Ascending aorta (tissue), 2 donors: ENCODE measurements at regions not wholly inside any gene's neighbourhood (a gene's known extent, or its start where the extent isn't known, plus 50 kb on each side); places are given as distances from the start of the nearest gene placed in this dataset.

ENCODE experiments used
- DNase-seq, 2 donors: peaks; one replicate each; pipeline ENCODE4 v3.0.0-alpha.2; 2019; ENCODE audit warnings: low spot score in 2 of 2
- H3K27ac ChIP-seq, 2 donors: fragments of 200-600 bp; sonication (generic); one replicate each; pipeline ENCODE4 v1.5.1; 2016 to 2017; ENCODE audit warnings: mild to moderate bottlenecking in 1 of 2
- H3K27me3 ChIP-seq: fragments of 200-600 bp; sonication (generic); one replicate; pipeline ENCODE4 v1.5.1; 2017
- H3K36me3 ChIP-seq, 2 donors: fragments of 200-600 bp; sonication (generic); one replicate each; pipeline ENCODE4 v1.5.1; 2016
- H3K4me1 ChIP-seq, 2 donors: fragments of 200-600 bp; sonication (generic); one replicate each; pipeline ENCODE4 v1.5.1; 2016 to 2017; ENCODE audit warnings: mild to moderate bottlenecking in 1 of 2
- H3K4me3 ChIP-seq, 2 donors: fragments of 200-600 bp; sonication (generic); one replicate each; pipeline ENCODE4 v1.5.1; 2016 to 2017; ENCODE audit warnings: mild to moderate bottlenecking in 1 of 2
- H3K9me3 ChIP-seq, 2 donors: fragments of 200-600 bp; sonication (generic); one replicate each; pipeline ENCODE4 v1.5.1; 2016
- intact Hi-C: fragments of 100-400 bp; cut with DNase I; formaldehyde crosslinking; loops from one replicate; pipeline ENCODE4 v1.15.1; 2023
- TF ChIP-seq, protein P1 (sequence below), 3 experiments: fragments of 200-600 bp in 2 of 3; fragments of 450-650 bp in 1 of 3; sonication (generic) in 2 of 3; IDR thresholded peaks; one replicate each; pipeline ENCODE4 v1.5.1; 2016 to 2019; ENCODE audit warnings: antibody characterized with exemption in 3 of 3, mild to moderate bottlenecking in 1 of 3, moderate library complexity in 1 of 3

DNA sequence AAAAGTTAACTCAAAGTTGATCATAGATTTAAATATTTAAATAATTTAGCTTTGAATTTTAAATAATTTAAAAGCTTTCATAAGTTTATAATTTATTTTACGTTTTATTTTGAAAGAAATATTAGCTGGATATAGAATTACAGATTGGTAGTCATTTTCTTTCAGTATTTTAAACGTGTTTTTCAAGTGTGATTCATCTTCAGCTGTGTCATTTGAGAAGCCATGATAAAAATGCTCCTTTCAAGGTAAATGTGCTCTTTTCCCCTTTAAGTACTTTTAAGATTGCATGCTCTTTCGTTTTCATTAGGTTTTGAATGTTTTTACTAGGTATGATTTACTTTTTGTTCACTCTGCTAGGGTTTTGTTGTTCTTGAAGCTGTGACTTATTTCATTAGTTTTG lies 116.8 kb upstream of the FIGN start:
- Histone ChIP-seq H3K4me3 (no peak overlapping the region), H3K36me3 (no peaks in the 10 kb centered on the region), H3K9me3 (no peaks in the 10 kb centered on the region), H3K4me1 (no peaks in the 10 kb centered on the region), H3K27ac (no peak overlapping the region), H3K27me3 (no peaks in the 10 kb centered on the region)
- intact Hi-C loops, result no loop called here
- TF ChIP-seq, protein P1, sequence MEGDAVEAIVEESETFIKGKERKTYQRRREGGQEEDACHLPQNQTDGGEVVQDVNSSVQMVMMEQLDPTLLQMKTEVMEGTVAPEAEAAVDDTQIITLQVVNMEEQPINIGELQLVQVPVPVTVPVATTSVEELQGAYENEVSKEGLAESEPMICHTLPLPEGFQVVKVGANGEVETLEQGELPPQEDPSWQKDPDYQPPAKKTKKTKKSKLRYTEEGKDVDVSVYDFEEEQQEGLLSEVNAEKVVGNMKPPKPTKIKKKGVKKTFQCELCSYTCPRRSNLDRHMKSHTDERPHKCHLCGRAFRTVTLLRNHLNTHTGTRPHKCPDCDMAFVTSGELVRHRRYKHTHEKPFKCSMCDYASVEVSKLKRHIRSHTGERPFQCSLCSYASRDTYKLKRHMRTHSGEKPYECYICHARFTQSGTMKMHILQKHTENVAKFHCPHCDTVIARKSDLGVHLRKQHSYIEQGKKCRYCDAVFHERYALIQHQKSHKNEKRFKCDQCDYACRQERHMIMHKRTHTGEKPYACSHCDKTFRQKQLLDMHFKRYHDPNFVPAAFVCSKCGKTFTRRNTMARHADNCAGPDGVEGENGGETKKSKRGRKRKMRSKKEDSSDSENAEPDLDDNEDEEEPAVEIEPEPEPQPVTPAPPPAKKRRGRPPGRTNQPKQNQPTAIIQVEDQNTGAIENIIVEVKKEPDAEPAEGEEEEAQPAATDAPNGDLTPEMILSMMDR (IDR thresholded peaks at IDR 0.05), result no peak
- DNase-seq, result no peak

DNA sequence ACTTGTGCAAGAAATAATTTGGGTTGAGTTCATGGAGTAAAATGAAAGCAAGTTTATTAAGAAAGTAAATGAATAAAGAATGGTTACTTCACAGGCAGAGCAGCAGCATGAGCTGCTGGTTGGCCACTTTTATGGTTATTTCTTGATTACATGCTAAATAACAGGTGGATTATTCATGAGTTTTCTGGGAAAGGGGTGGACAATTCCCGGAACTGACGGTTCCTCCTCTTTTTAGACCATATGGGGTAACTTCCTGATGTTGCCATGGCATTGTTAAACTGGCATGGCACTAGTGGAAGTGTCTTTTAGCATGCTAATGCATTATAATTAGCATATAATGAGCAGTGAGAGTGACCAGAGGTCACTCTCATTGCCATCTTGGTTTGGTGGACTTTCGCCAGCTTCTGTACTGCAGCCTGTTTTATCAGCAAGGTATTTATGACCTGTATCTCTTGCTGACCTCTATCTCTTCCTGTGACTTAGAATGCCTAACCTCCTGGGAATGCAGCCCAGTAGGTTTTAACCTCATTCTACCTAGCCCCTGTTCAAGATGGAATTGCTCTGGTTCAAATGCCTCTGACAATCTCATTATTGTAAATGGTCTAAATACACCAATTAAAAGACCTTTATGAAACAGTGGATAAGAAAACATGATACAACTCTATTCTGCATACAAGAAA lies 114.1 kb upstream of the FIGN start:
- no peaks in the 10 kb centered on the region for H3K9me3 ChIP-seq
- no peak overlapping the region for H3K27ac ChIP-seq
- no peaks in the 10 kb centered on the region for H3K4me1 ChIP-seq
- no peak overlapping the region for H3K4me3 ChIP-seq
- no peaks in the 10 kb centered on the region for H3K36me3 ChIP-seq
- no peak for DNase-seq
- intact Hi-C loops, result no loop called here
- H3K27me3 ChIP-seq, result no peaks in the 10 kb centered on the region
- TF ChIP-seq, protein P1 (IDR thresholded peaks at IDR 0.05), result no peak

DNA sequence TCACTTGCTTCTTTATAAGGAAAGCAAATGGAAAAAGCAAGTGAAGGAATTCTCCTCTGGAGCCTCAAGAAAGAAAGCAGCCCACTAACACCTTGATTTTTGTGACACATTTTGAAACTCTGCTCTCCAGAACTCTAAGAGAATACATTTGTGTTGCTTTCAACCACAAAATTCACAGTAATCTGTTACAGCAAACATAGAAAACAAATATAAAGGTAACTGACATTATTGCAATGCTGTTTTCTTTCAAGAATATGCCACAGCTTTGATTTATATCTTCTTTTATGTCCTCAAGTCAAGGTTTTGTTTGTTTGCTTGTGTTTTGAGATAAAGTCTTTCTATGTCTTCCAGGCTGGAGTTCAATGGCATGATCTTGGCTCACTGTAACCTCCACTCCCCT lies 103.1 kb upstream of the FIGN start:
- Histone ChIP-seq H3K36me3 (no peaks in the 10 kb centered on the region), H3K4me1 (no peaks in the 10 kb centered on the region), H3K27me3 (no peaks in the 10 kb centered on the region), H3K4me3 (no peak overlapping the region), H3K9me3 (no peaks in the 10 kb centered on the region), H3K27ac (no peak overlapping the region)
- DNase-seq, result no peak
- intact Hi-C loops, result no loop called here
- TF ChIP-seq, protein P1 (IDR thresholded peaks at IDR 0.05), result no peak

DNA sequence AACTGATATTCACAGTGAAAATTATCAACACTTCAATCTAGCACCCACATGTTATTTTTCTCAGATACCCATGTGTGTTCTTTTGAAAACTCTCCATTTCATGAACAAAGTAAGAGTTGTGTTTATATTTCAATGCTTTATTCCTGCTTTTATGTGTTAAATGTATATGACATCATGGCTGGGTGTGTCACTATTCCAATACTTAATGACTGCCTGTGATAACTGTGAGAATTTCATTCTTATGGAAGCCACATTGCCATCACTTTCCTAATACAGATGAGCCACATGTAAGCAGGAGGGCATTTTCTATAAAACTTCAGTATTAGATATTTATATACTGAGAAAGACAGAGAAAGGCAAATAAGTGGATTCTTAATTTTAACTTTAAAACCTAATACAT lies 100.4 kb upstream of the FIGN start:
- no peak overlapping the region for H3K4me3 ChIP-seq
- TF ChIP-seq, protein P1 (IDR thresholded peaks at IDR 0.05), result no peak
- no peak for DNase-seq
- intact Hi-C loops, result no loop called here
- H3K36me3 ChIP-seq, result no peaks in the 10 kb centered on the region
- H3K4me1 ChIP-seq, result peaks cover 0 to 5% of the 10 kb centered on the region in 2 donors
- H3K9me3 ChIP-seq, result no peaks in the 10 kb centered on the region
- no peaks in the 10 kb centered on the region for H3K27me3 ChIP-seq
- no peak overlapping the region for H3K27ac ChIP-seq

DNA sequence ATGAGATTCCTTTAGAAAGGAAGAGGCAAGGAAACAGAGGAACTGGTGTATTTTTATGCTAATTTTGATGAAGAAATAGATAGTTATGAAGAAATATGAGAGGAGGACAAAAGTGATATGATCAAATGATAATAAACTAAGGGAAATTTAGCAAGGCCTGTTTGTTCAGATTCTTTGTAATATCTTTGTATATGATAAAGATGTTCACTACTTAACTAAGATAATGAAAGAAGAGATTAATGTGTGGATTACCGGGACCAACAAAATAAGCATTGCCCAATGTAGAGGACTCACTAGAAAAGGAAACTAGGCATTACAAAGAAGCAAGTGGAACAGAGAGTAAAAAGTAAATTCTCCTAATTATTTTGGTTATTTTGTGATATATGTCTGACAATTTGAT lies 99.0 kb upstream of the FIGN start:
- Histone ChIP-seq H3K4me1 (peaks cover 0 to 5% of the 10 kb centered on the region in 2 donors), H3K27ac (no peak overlapping the region), H3K4me3 (no peak overlapping the region), H3K9me3 (no peaks in the 10 kb centered on the region), H3K27me3 (no peaks in the 10 kb centered on the region), H3K36me3 (no peaks in the 10 kb centered on the region)
- TF ChIP-seq, protein P1 (IDR thresholded peaks at IDR 0.05), result no peak
- intact Hi-C loops, result no loop called here
- no peak for DNase-seq

DNA sequence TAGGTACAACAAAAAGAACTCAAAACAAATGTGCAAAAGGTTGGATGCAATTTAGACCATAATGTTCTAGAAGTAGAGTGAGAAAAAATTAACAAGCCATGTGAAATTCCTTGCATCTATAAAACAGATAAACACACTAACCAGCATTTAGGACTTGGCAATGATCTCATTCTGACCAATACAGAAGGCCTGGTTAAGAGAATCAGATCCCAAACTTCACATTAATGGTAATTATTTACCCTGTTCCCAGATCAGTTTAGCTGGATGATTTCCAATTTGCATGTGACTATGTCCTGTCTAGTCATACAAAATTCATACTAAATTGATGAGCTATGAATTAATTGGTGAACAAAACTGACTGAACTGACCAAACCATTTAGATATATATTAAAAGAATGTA lies 98.4 kb upstream of the FIGN start:
- H3K36me3 ChIP-seq, result no peaks in the 10 kb centered on the region
- TF ChIP-seq, protein P1 (IDR thresholded peaks at IDR 0.05), result no peak
- no peak for DNase-seq
- H3K27me3 ChIP-seq, result no peaks in the 10 kb centered on the region
- intact Hi-C loops, result no loop called here
- peaks cover 0 to 5% of the 10 kb centered on the region in 2 donors for H3K4me1 ChIP-seq
- no peak overlapping the region for H3K4me3 ChIP-seq
- no peak overlapping the region for H3K27ac ChIP-seq
- no peaks in the 10 kb centered on the region for H3K9me3 ChIP-seq
